DND-41 (cell line): ENCODE measurements at regions not wholly inside any gene's neighbourhood (a gene's known extent, or its start where the extent isn't known, plus 50 kb on each side); places are given as distances from the start of the nearest gene placed in this dataset.
"Not testable (repeated sequence)": the region's sequence is repeated elsewhere in the genome, so short reads cannot be mapped to it uniquely, and the experiment has no call there.

Experiments
- ATAC-seq: fragments of 200-7000 bp; cut with Tn5 transposase; 3 replicates; pipeline ENCODE4 v1.9.1; 2021; ENCODE audit warnings: low read depth; ENCODE audit not compliant: insufficient read depth
- DNase-seq: peaks from one replicate; pipeline ENCODE4 v3.0.0-alpha.2; 2020
- H2AFZ ChIP-seq: 2 replicates; pipeline ENCODE4 v1.6.0; 2012; ENCODE audit warnings: low read depth, low read length
- H3K27ac ChIP-seq: 2 replicates; pipeline ENCODE4 v1.5.1; 2012; ENCODE audit warnings: low read length, inconsistent platforms
- H3K27me3 ChIP-seq: fragments of 200-600 bp; sonication (generic); 2 replicates; pipeline ENCODE4 v1.6.0; 2012; ENCODE audit warnings: low read length, mild to moderate bottlenecking, inconsistent platforms; ENCODE audit not compliant: insufficient read depth, poor library complexity
- H3K36me3 ChIP-seq: 2 replicates; pipeline ENCODE4 v1.5.1; 2012; ENCODE audit warnings: low read length, inconsistent platforms; ENCODE audit not compliant: insufficient read depth
- H3K4me1 ChIP-seq: 2 replicates; pipeline ENCODE4 v1.5.1; 2012; ENCODE audit warnings: mild to moderate bottlenecking, low read length; ENCODE audit not compliant: insufficient read depth
- H3K4me2 ChIP-seq: 2 replicates; pipeline ENCODE4 v1.6.0; 2012; ENCODE audit warnings: mild to moderate bottlenecking, moderate library complexity, low read length, inconsistent platforms; ENCODE audit not compliant: insufficient read depth
- H3K4me3 ChIP-seq, 2 experiments: fragments of 200-600 bp in 1 of 2; shearing (Covaris generic) in 1 of 2; 2 replicates each; pipeline ENCODE4 v1.5.1; 2012 to 2016; ENCODE audit warnings: inconsistent platforms in 2 of 2, low read length in 2 of 2, mild to moderate bottlenecking in 2 of 2, low read depth in 1 of 2, moderate library complexity in 1 of 2
- H3K79me2 ChIP-seq: 2 replicates; pipeline ENCODE4 v1.6.0; 2012; ENCODE audit warnings: low read length, inconsistent platforms; ENCODE audit not compliant: insufficient read depth
- H3K9ac ChIP-seq: 2 replicates; pipeline ENCODE4 v1.6.0; 2012; ENCODE audit warnings: low read depth, mild to moderate bottlenecking, inconsistent platforms, low read length, moderate library complexity
- H3K9me3 ChIP-seq: 2 replicates; pipeline ENCODE4 v1.5.1; 2012; ENCODE audit warnings: low read length, moderate library complexity, mild to moderate bottlenecking, inconsistent platforms; ENCODE audit not compliant: insufficient read depth, severe bottlenecking
- H4K20me1 ChIP-seq: 2 replicates; pipeline ENCODE4 v1.6.0; 2012; ENCODE audit warnings: low read length; ENCODE audit not compliant: insufficient read depth
- EZH2 ChIP-seq: IDR thresholded peaks from 3 replicates; pipeline ENCODE4 v1.6.1; 2012; ENCODE audit warnings: borderline replicate concordance, low read depth, mild to moderate bottlenecking, moderate library complexity, low read length, inconsistent platforms; ENCODE audit not compliant: severe bottlenecking
- TF ChIP-seq, protein P1 (sequence below): IDR thresholded peaks from 2 replicates; pipeline ENCODE4 v1.5.1; 2012; ENCODE audit warnings: borderline replicate concordance, low read length, moderate library complexity, mild to moderate bottlenecking; ENCODE audit not compliant: poor library complexity, severe bottlenecking; ENCODE audit errors: extremely low read depth

DNA sequence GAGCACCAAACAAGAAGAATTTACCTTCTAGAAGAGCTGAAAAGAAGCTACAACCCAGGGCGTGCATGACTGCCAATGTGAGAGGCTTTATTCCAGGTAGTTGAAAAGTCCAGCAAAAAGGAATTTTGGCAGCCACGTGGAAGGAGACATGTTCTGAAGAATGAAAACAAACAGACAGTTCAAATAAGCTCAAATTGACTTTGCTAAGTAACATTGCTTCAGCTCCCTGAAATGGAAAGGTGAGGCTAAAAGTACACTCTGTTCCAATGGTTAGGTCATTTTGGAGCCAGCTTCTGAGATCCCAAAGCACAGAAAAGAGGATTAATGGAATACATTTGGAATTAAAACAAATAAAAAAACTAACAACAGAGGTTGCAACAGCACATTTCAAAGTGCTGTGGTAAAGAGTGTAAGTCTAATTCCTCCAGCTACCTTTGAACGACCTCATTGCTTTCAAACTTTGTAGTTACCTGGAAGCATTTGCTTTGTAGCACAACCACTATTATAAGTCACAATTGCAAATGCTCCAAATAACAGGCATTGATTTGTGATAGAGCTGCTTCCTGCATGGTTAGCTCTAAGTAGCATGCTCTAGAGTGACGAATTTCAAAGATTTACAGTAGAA is 405.3 kb upstream of the EDA2R start:
- Histone ChIP-seq H3K79me2 (no peaks in the 10 kb centered on the region), H3K9me3 (no peaks in the 10 kb centered on the region), H3K4me2 (no peak overlapping the region), H3K4me3 (no peak overlapping the region), H3K27me3 (no peaks in the 10 kb centered on the region), H3K36me3 (no peaks in the 10 kb centered on the region), H2AFZ (no peak overlapping the region), H4K20me1 (no peaks in the 10 kb centered on the region), H3K27ac (no peak overlapping the region), H3K9ac (no peak overlapping the region), H3K4me1 (no peaks in the 10 kb centered on the region)
- DNase-seq (no peak), ATAC-seq (no peak)
- no peak for TF ChIP-seq EZH2
- TF ChIP-seq, protein P1, sequence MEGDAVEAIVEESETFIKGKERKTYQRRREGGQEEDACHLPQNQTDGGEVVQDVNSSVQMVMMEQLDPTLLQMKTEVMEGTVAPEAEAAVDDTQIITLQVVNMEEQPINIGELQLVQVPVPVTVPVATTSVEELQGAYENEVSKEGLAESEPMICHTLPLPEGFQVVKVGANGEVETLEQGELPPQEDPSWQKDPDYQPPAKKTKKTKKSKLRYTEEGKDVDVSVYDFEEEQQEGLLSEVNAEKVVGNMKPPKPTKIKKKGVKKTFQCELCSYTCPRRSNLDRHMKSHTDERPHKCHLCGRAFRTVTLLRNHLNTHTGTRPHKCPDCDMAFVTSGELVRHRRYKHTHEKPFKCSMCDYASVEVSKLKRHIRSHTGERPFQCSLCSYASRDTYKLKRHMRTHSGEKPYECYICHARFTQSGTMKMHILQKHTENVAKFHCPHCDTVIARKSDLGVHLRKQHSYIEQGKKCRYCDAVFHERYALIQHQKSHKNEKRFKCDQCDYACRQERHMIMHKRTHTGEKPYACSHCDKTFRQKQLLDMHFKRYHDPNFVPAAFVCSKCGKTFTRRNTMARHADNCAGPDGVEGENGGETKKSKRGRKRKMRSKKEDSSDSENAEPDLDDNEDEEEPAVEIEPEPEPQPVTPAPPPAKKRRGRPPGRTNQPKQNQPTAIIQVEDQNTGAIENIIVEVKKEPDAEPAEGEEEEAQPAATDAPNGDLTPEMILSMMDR = no peak

- Histone ChIP-seq H3K27ac (no peak overlapping the region), H3K36me3 (no peaks in the 10 kb centered on the region), H3K4me3 (no peak overlapping the region), H2AFZ (no peak overlapping the region), H3K9ac (no peak overlapping the region), H3K4me1 (no peaks in the 10 kb centered on the region), H4K20me1 (no peaks in the 10 kb centered on the region), H3K27me3 (no peaks in the 10 kb centered on the region), H3K79me2 (no peaks in the 10 kb centered on the region), H3K9me3 (no peaks in the 10 kb centered on the region), H3K4me2 (no peak overlapping the region)
- DNase-seq (no peak), ATAC-seq (no peak)
- TF ChIP-seq EZH2 = no peak
- TF ChIP-seq, protein P1 = no peak
Measured at GRCh38 chrX:67004451-67004850, 365.6 kb upstream of the EDA2R start.

- Histone ChIP-seq H3K4me1 (no peaks in the 10 kb centered on the region), H3K27me3 (no peaks in the 10 kb centered on the region), H4K20me1 (no peaks in the 10 kb centered on the region), H3K4me3 (no peak overlapping the region), H2AFZ (no peak overlapping the region), H3K27ac (no peak overlapping the region), H3K9me3 (no peaks in the 10 kb centered on the region), H3K4me2 (no peak overlapping the region), H3K9ac (no peak overlapping the region), H3K79me2 (no peaks in the 10 kb centered on the region), H3K36me3 (no peaks in the 10 kb centered on the region)
- ATAC-seq = no peak
- DNase-seq = no peak
- TF ChIP-seq, protein P1 = no peak
- no peak for TF ChIP-seq EZH2
Measured at GRCh38 chrX:66994729-66995128, 355.9 kb upstream of the EDA2R start.

- H3K27me3 ChIP-seq, DNase-seq, H2AFZ ChIP-seq, H3K4me3 ChIP-seq, H3K9me3 ChIP-seq, ATAC-seq, H3K27ac ChIP-seq, H3K4me1 ChIP-seq, H3K79me2 ChIP-seq, H4K20me1 ChIP-seq, H3K4me2 ChIP-seq, H3K36me3 ChIP-seq, H3K9ac ChIP-seq: not testable (repeated sequence)
Measured at GRCh38 chrX:66992077-66992476, 353.2 kb upstream of the EDA2R start.
